ENCODE measurements at regions not wholly inside any gene's neighbourhood (a gene's known extent, or its start where the extent isn't known, plus 50 kb on each side); places are given as distances from the start of the nearest gene placed in this dataset.

DNA sequence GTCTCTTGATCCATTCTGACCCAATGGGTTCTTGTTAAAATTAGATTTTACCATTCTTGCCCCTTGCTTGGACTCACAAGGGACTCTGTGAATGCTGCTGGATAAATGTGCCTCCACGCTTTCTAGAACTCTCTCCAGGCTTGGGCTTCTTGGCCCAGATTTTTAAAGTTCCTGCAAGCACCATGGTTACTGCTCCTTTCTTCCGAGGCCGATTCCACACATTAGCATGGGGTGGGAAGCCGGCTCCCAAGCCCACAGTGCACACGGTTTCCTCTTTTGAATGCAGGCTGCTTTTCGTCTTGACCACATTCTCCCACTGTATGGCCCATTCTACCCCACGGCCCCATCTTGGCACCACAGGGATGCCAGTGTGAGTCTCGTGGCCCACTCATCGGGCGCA, 174.3 kb upstream of the PITRM1 start:
- H3K79me2 ChIP-seq (ENCODE audit: insufficient read depth, low read length), result no peaks in the 10 kb centered on the region
- no peaks in the 10 kb centered on the region for H3K27me3 ChIP-seq (ENCODE audit: insufficient read depth, low read length)
- no peak overlapping the region for H3K27ac ChIP-seq (ENCODE audit: low read depth, low read length, poor library complexity, severe bottlenecking)
- no peaks in the 10 kb centered on the region for H3F3A ChIP-seq (ENCODE audit: insufficient read depth, low read length)
- H3K4me1 ChIP-seq (ENCODE audit: insufficient read depth, low read length, severe bottlenecking), result no peaks in the 10 kb centered on the region
- no peaks in the 10 kb centered on the region for H3K9me2 ChIP-seq (ENCODE audit: low read depth, low read length)
- no peak overlapping the region for H2AFZ ChIP-seq (ENCODE audit: low read length)
- H4K20me1 ChIP-seq (ENCODE audit: insufficient read depth, low read length), result no peaks in the 10 kb centered on the region
- no peak overlapping the region for H3K4me3 ChIP-seq (ENCODE audit: low read depth, low read length, poor library complexity, severe bottlenecking)
- H3K4me2 ChIP-seq (ENCODE audit: low read length), result no peak overlapping the region
- H3K9me3 ChIP-seq (ENCODE audit: low read length), result no peaks in the 10 kb centered on the region
- H3K9ac ChIP-seq (ENCODE audit: low read length), result no peak overlapping the region
- TF ChIP-seq CTCF (IDR thresholded peaks at IDR 0.05; ENCODE audit: low read length) (no peak), EZH2 (IDR thresholded peaks at IDR 0.05; ENCODE audit: borderline replicate concordance, low read length) (no peak)
- no peaks in the 10 kb centered on the region for H3K36me3 ChIP-seq (ENCODE audit: insufficient read depth, low read length)

- TF ChIP-seq EZH2 (IDR thresholded peaks at IDR 0.05; ENCODE audit: borderline replicate concordance, low read length), result no peak
- TF ChIP-seq CTCF (IDR thresholded peaks at IDR 0.05; ENCODE audit: low read length), result no peak
- no peaks in the 10 kb centered on the region for H3K9me2 ChIP-seq (ENCODE audit: low read depth, low read length)
- no peaks in the 10 kb centered on the region for H3K27me3 ChIP-seq (ENCODE audit: insufficient read depth, low read length)
- no peak overlapping the region for H2AFZ ChIP-seq (ENCODE audit: low read length)
- H3K27ac ChIP-seq (ENCODE audit: low read depth, low read length, poor library complexity, severe bottlenecking), result no peak overlapping the region
- no peaks in the 10 kb centered on the region for H4K20me1 ChIP-seq (ENCODE audit: insufficient read depth, low read length)
- no peaks in the 10 kb centered on the region for H3K79me2 ChIP-seq (ENCODE audit: insufficient read depth, low read length)
- H3K4me1 ChIP-seq (ENCODE audit: insufficient read depth, low read length, severe bottlenecking), result no peaks in the 10 kb centered on the region
- no peaks in the 10 kb centered on the region for H3K36me3 ChIP-seq (ENCODE audit: insufficient read depth, low read length)
- H3K4me3 ChIP-seq (ENCODE audit: low read depth, low read length, poor library complexity, severe bottlenecking), result no peak overlapping the region
- H3K9me3 ChIP-seq (ENCODE audit: low read length), result no peaks in the 10 kb centered on the region
- no peak overlapping the region for H3K4me2 ChIP-seq (ENCODE audit: low read length)
- H3K9ac ChIP-seq (ENCODE audit: low read length), result no peak overlapping the region
- no peaks in the 10 kb centered on the region for H3F3A ChIP-seq (ENCODE audit: insufficient read depth, low read length)
Measured at GRCh38 chr10:3342771-3343170, 170.2 kb upstream of the PITRM1 start.

DNA sequence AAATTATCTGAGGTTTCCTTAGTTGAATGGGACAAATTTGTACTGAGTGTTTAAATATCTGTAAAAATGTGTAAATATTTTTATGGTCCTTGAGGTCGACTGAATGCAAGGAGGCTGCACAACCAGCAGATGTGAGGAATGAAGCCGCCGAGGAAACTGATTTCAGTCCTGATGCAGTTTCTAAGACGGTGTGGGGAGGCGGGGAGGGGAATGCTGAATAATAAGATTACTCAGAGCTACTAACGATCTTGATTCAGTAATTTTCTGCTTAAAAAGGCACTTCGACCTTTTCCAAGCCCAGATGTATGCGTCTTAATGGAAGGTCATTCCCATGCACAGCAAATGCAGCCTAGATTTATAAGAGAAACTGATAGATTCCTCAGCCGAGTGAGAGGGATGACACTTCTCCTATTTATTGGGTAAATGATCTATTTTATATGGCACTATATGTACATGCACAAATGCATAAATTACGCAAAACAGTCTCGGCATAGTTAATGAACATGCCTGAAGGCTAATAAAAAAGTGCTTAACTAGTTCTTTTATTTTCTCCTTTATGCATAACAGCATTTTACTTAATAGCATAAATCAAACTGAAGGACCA, 167.6 kb upstream of the PITRM1 start:
- Histone ChIP-seq H3F3A (ENCODE audit: insufficient read depth, low read length) (no peaks in the 10 kb centered on the region), H2AFZ (ENCODE audit: low read length) (no peak overlapping the region), H3K27ac (ENCODE audit: low read depth, low read length, poor library complexity, severe bottlenecking) (no peak overlapping the region), H4K20me1 (ENCODE audit: insufficient read depth, low read length) (no peaks in the 10 kb centered on the region), H3K9me3 (ENCODE audit: low read length) (no peaks in the 10 kb centered on the region), H3K9ac (ENCODE audit: low read length) (no peak overlapping the region), H3K4me3 (ENCODE audit: low read depth, low read length, poor library complexity, severe bottlenecking) (no peak overlapping the region), H3K79me2 (ENCODE audit: insufficient read depth, low read length) (no peaks in the 10 kb centered on the region), H3K4me2 (ENCODE audit: low read length) (no peak overlapping the region), H3K4me1 (ENCODE audit: insufficient read depth, low read length, severe bottlenecking) (no peaks in the 10 kb centered on the region), H3K27me3 (ENCODE audit: insufficient read depth, low read length) (no peaks in the 10 kb centered on the region), H3K36me3 (ENCODE audit: insufficient read depth, low read length) (no peaks in the 10 kb centered on the region), H3K9me2 (ENCODE audit: low read depth, low read length) (no peaks in the 10 kb centered on the region)
- TF ChIP-seq CTCF (IDR thresholded peaks at IDR 0.05; ENCODE audit: low read length), result no peak
- TF ChIP-seq EZH2 (IDR thresholded peaks at IDR 0.05; ENCODE audit: borderline replicate concordance, low read length), result no peak
